BJ (cell line): ENCODE measurements at regions not wholly inside any gene's neighbourhood (a gene's known extent, or its start where the extent isn't known, plus 50 kb on each side); places are given as distances from the start of the nearest gene placed in this dataset.

ENCODE experiments used
- CTCF ChIA-PET: fragments of 350-600 bp; formaldehyde crosslinking; extraction: SDS; loops from one replicate; lab custom pipeline; 2021; ENCODE audit warnings: antibody characterized with exemption, inconsistent platforms; lab: Yijun Ruan, JAX
- POLR2A ChIA-PET: fragments of 300-600 bp; sonication (Branson Sonifier 250); formaldehyde crosslinking; extraction: SDS; loops from one replicate; lab custom pipeline; 2021; ENCODE audit warnings: antibody characterized with exemption; lab: Charles Lee
- DNase-seq: peaks from one replicate; pipeline ENCODE4 v3.0.0-alpha.2; 2011; ENCODE audit warnings: low read depth
- H3K27me3 ChIP-seq: 2 replicates; pipeline ENCODE4 v1.6.0; 2011; ENCODE audit warnings: low read length; ENCODE audit not compliant: control insufficient read depth, insufficient read depth
- H3K36me3 ChIP-seq: 2 replicates; pipeline ENCODE4 v1.5.1; 2011; ENCODE audit warnings: low read length; ENCODE audit not compliant: control insufficient read depth, insufficient read depth
- H3K4me3 ChIP-seq: 2 replicates; pipeline ENCODE4 v1.5.1; 2011; ENCODE audit warnings: low read depth, mild to moderate bottlenecking, control low read depth, low read length
- TF ChIP-seq, protein P1 (sequence below): IDR thresholded peaks from 2 replicates; pipeline ENCODE4 v1.5.1; 2011; ENCODE audit warnings: low read depth, mild to moderate bottlenecking, control low read depth, inconsistent platforms, low read length, moderate library complexity; ENCODE audit not compliant: insufficient read depth

DNA sequence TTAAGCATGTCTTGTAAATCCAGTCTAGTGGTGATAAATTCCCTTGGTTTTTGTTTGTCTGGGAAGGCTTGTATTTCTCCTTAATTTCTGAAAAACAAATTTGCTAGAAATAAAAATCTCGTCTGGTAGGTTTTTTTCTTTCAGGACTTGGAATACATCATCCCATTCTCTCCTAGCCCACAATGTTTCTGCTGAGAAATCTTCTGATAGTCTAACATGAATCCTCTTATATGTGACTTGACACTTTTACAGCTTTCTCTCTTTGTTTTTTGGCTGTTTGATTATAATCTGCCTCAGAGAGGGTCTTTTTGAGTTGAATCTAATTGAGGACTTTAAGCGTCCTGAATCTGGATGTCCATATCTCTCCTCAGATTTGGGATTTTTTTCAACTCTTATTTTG is 104.9 kb downstream of the FEM1C start:
- no peak for DNase-seq
- ChIA-PET CTCF (no interaction called here), POLR2A (no interaction called here)
- Histone ChIP-seq H3K36me3 (no peaks in the 10 kb centered on the region), H3K4me3 (no peak overlapping the region), H3K27me3 (no peaks in the 10 kb centered on the region)
- TF ChIP-seq, protein P1, sequence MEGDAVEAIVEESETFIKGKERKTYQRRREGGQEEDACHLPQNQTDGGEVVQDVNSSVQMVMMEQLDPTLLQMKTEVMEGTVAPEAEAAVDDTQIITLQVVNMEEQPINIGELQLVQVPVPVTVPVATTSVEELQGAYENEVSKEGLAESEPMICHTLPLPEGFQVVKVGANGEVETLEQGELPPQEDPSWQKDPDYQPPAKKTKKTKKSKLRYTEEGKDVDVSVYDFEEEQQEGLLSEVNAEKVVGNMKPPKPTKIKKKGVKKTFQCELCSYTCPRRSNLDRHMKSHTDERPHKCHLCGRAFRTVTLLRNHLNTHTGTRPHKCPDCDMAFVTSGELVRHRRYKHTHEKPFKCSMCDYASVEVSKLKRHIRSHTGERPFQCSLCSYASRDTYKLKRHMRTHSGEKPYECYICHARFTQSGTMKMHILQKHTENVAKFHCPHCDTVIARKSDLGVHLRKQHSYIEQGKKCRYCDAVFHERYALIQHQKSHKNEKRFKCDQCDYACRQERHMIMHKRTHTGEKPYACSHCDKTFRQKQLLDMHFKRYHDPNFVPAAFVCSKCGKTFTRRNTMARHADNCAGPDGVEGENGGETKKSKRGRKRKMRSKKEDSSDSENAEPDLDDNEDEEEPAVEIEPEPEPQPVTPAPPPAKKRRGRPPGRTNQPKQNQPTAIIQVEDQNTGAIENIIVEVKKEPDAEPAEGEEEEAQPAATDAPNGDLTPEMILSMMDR: no peak

- CTCF ChIA-PET: no interaction called here
- peak; percentile 92 for DNase-seq
- Histone ChIP-seq H3K4me3 (no peak overlapping the region), H3K27me3 (no peaks in the 10 kb centered on the region), H3K36me3 (no peaks in the 10 kb centered on the region)
- TF ChIP-seq, protein P1: no peak
- POLR2A ChIA-PET: no interaction called here
These were observed 105.5 kb downstream of the FEM1C start for GRCh38 chr5:115439042-115439441.

- CTCF ChIA-PET: interaction anchor here (1.2 to 1.7 kb wide), 3 partner anchors 10 to 17 kb away, joined by 3 to 9 read pairs (median 4); no protein-coding TSS in a partner anchor
- DNase-seq: no peak
- Histone ChIP-seq H3K36me3 (no peaks in the 10 kb centered on the region), H3K27me3 (no peaks in the 10 kb centered on the region), H3K4me3 (no peak overlapping the region)
- POLR2A ChIA-PET: no interaction called here
- TF ChIP-seq, protein P1: no peak
These were observed 108.5 kb downstream of the FEM1C start for GRCh38 chr5:115435778-115436712.

- H3K36me3 ChIP-seq: no peaks in the 10 kb centered on the region
- ChIA-PET POLR2A (no interaction called here), CTCF (interaction anchor here (1.2 to 1.7 kb wide), 3 partner anchors 9 to 17 kb away, joined by 3 to 9 read pairs (median 4); no protein-coding TSS in a partner anchor)
- TF ChIP-seq, protein P1: no peak
- H3K4me3 ChIP-seq: no peak overlapping the region
- DNase-seq: no peak
- H3K27me3 ChIP-seq: no peaks in the 10 kb centered on the region
These were observed 109.4 kb downstream of the FEM1C start for GRCh38 chr5:115435065-115435777.

GRCh38 chr5:115433918-115434317 is 110.7 kb downstream of the FEM1C start:
- Histone ChIP-seq H3K36me3 (no peaks in the 10 kb centered on the region), H3K4me3 (no peak overlapping the region), H3K27me3 (no peaks in the 10 kb centered on the region)
- ChIA-PET CTCF (interaction anchor here (1.7 kb wide), 1 partner anchor 10 kb away, joined by 4 read pairs; no protein-coding TSS in a partner anchor), POLR2A (no interaction called here)
- TF ChIP-seq, protein P1: no peak
- no peak for DNase-seq
